ENCODE measurements at regions not wholly inside any gene's neighbourhood (a gene's known extent, or its start where the extent isn't known, plus 50 kb on each side); places are given as distances from the start of the nearest gene placed in this dataset.
"Not testable (repeated sequence)": the region's sequence is repeated elsewhere in the genome, so short reads cannot be mapped to it uniquely, and the experiment has no call there.

DNA sequence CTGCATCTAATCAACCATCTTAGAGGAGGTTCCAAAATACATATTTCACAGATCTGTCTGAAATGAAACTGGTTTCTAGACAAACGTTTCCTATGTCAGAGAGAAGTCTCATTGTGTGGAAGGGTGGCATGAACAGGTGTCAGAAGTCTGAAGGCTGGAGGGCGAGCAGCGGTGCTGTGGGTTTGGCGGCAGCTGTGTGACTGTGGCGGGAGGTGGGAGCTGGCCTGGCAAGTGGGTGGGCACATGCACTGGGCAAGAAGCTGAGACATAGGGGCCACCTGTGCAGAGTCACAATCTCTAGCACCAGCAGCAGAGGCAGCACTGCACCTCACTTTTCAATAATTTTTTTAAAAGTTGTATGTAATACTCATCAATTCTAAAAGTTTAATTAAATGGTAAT, 346.3 kb downstream of the DSC3 start:
- FAIRE-seq: no peak

DNA sequence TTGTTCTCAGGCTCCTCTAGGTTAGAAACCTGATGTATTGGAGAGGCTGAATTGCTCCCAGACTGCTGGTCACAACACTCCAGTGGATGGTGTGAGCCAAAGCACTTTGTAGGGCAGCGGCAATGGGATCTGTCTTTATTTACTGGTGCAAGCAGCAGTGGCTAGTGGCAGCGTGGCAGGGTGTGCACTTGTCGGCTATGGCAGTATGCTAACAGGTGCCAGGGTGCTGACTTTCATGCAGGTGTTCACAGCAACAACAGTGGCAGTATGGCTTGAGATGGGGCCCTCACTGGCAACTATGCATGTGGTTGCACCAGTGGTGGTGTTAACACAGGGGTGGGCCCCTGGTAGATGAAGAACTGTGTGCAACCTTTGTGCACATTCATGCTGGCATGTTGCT, 347.8 kb downstream of the DSC3 start:
- no peak for FAIRE-seq

GRCh38 chr18:30689216-30689615, 353.3 kb downstream of the DSC3 start:
- FAIRE-seq: no peak

DNA sequence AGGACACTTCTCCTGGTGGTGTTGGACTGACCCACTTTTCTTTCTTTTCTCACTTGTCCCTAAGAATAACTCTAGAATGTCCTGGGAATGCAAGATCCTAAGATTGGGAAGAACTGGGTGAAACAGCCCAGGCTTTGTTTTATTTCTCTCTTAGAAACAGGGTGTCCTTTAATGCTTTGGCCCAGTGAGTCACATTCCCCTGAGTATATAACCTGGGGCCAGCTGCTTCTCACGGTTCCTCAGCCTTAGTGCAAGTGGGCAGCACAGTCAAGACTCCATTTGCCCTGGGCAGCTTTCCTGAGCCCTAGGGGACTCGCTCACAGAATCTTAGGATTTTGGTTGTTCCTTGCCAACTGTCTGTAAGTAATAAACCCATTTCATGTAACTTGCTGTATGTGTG, 355.0 kb downstream of the DSC3 start:
- FAIRE-seq: no peak

GRCh38 chr18:30684825-30685481, 357.6 kb downstream of the DSC3 start:
- no peak for FAIRE-seq

- no peak for FAIRE-seq
Observed at GRCh38 chr18:30683836-30684235, 358.7 kb downstream of the DSC3 start.

DNA sequence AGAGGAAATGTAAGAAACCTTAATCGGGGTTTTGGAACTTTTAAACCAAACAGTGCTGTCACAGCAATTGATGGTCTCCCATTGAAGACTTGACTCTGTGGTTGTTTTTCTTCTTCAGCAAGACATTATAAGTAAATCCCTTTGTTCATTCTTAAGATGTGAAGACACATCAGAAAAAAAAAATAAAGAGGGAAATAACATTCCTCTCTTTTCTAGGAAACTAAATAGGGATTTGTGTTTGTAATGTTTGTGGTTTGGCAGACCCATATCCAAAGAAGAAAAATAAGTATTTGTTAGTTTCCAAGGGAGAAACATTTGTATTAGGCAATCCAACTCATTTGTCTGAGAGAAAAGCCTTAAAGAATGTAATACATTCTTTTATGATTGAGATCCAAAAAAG, 359.9 kb downstream of the DSC3 start:
- FAIRE-seq: no peak

- FAIRE-seq: no peak
Observed at GRCh38 chr18:30679285-30679930, 363.1 kb downstream of the DSC3 start.

DNA sequence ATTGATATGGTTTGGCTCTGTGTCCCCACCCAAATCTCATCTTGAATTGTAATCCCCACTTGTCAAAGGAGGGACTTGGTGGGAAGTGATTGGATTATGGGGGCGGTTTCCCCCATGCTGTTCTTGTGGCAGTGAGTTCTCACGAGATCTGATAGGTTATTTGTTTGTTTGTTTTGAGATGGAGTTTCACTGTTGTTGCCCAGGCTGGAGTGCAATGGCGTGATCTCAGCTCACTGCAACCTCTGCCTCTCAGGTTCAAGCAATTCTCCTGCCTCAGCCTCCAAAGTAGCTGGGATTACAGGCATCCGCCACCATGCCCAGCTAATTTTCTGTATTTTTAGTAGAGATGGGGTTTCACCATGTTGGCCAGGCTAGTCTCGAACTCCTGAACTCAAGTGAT, 364.7 kb downstream of the DSC3 start:
- FAIRE-seq: not testable (repeated sequence)

DNA sequence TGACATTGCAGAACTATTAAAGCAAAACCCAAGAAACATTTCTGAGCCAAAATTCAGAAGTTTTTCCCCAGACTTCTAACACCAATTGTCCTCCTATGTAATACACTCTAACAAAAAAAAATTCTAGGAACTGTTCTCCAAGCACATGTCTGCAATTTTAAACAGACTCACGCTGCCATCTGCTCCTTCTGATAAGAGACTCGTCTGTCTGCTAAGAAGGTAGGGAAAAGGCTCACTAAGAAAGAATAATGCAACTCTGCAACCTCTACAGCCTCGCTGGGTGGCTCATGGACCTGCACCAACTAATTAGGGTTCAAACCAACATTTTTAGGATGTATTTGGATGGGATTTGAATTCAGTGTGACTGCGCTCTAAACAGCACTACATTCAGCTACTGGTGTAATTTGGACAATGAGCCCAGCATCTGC, 366.5 kb downstream of the DSC3 start:
- no peak for FAIRE-seq

- no peak for FAIRE-seq
Observed at GRCh38 chr18:30675493-30675892, 367.0 kb downstream of the DSC3 start.

DNA sequence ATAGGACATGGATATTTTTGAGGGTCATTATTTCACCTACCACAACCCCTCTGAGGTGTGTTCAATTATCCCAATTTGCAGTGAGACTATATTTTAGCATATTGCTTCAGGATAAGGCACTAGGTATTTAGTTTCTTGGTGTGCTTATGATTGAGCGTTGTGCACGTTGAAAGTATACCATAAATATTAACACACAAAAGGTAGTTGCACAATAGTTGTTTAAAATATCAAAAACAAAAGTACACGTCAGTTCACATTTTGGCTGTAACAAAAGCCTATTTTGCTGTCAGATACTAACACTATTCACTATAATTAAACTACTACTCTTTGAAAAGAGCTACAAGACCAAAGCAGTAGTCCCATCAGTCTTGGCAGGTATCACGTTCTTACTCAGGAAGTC, 367.5 kb downstream of the DSC3 start:
- FAIRE-seq: no peak

- no peak for FAIRE-seq
Observed at GRCh38 chr18:30674596-30674995, 367.9 kb downstream of the DSC3 start.

DNA sequence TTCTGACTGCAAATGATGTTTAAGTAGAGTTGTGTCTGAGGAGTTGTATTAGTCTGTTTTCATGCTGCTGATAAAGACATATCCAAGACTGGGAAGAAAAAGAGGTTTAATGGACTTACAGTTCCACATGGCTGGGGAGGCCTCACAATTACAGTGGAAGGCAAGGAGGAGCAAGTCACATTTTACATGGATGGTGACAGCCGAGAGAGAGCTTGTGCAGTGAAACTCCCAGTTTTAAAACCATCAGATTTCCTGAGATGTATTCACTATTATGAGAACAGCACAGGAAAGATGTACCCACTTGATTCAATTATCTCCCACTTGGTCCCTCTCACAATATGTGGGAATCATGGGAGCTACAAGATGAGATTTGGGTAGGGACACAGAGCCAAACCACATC, 370.1 kb downstream of the DSC3 start:
- FAIRE-seq: not testable (repeated sequence)

- FAIRE-seq: no peak
Observed at GRCh38 chr18:30658306-30658705, 384.2 kb downstream of the DSC3 start.

DNA sequence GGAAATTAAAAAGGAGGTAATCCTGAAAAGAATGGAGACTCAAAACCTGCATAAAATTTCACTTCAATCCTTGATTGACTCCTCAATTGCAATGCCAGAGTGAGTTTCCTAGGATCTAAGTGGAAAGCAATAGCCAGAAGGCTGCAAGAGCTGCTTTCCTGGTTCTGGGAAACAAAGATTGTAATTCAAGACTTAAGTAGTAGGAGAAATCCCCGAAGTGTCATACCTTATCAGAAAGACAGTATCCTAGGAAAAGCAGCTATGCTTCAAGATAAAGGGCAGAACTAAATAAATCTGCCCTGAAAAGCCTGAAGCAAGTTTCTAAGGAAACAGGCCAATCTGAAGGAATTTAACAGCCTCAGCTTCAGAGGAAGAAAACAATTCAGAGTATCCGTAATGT, 390.2 kb downstream of the DSC3 start:
- no peak for FAIRE-seq

- no peak for FAIRE-seq
Observed at GRCh38 chr18:30650499-30650898, 392.0 kb downstream of the DSC3 start.

DNA sequence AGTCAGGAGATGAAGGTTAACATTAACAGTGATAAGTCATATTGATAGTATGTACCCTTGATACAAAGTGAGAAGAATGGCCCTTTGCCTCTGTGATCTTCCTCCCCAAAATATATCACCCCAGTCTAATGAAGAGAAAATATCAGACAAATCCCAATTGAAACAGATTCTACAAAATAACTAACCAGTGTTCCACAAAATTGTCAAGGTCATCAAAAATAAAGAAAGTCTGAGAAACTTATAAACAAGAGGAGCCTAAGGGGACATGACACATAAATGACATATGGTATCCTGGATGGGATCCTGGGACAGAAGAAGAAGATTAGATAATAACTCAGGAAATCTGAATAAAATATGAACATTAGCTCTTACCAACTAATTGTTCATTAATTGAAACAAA, 398.4 kb downstream of the DSC3 start:
- FAIRE-seq: no peak

DNA sequence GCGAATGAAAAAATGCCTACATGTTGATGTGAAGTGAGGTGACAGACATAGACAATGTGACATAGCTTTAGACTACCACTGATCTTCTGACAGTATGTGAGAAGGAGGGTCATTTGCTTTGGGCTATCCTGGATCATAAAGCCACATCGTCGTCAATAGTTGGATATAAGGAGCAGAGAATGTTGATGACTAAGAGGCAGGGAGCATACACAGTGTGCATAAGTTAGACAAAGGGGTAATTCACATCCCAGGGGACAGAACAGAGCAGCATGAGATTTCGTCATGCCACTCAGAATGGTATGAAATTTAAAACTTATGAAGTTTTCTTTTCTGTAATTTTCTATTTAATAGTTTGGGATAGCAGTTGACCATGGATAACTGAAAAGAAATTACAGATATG, 403.2 kb downstream of the DSC3 start:
- no peak for FAIRE-seq

- FAIRE-seq: no peak
Observed at GRCh38 chr18:30634249-30634648, 408.3 kb downstream of the DSC3 start.

- no peak for FAIRE-seq
Observed at GRCh38 chr18:30632071-30632698, 410.4 kb downstream of the DSC3 start.

DNA sequence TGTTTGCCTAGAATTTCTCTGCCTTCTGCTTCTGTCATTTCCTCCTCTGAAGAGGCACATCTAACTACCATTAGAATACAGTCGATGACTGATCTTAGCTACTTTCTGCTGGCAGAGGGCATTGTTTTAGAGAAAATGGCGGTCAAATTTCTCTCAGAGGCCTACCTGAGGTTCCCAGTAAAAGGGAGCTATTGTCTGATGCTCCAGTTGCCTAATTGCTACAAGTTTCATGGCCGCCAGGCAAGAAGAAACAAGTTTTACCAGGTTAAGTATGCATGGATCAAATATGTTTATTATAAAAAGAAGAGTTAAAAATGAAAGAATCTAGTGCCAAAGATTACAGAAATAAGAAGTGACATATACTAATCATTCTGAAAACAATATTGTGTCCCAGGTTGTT, 416.6 kb downstream of the DSC3 start:
- no peak for FAIRE-seq

GRCh38 chr18:30623401-30624065, 419.0 kb downstream of the DSC3 start:
- no peak for FAIRE-seq

DNA sequence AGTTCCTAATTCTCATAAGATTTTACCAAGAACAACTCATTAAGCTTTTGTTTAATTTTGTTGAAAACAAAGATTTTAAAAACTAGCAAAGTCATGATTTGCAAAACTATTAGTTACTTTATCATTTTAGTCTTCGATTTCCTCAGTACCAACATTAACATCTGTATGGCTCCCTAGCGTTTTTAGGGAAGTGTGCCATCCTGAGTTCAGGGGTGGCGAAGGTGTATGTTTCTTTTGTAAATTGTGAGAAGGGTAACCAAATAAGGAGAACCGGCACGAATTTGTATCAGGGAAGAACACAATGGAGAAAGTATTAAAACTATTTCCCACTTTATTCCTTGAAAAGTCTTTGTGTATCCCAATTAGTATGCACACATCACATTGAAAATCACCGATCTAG, 419.9 kb downstream of the DSC3 start:
- FAIRE-seq: no peak
